ENCODE measurements at regions not wholly inside any gene's neighbourhood (a gene's known extent, or its start where the extent isn't known, plus 50 kb on each side); places are given as distances from the start of the nearest gene placed in this dataset.
"Not testable (repeated sequence)": the region's sequence is repeated elsewhere in the genome, so short reads cannot be mapped to it uniquely, and the experiment has no call there.

DNA sequence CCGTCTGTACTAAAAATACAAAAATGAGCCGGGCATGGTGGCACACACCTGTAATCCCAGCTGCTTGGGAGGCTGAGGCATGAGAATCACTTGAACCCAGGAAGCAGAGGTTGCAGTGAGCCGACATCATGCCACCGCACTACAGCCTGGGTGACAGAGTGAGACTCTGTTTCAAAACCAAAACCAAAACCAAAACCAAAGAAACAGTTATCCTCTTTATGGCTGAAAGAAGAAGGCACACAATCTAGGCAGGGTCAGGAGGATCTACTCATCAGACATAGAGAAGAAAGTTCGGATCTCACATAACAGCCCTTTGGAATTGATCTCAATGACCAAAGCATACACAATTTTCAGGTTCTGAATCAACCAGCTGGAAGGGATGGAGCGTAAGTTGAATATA lies 411.3 kb upstream of the SLC35B3 start:
- DNase-seq: not testable (repeated sequence)

DNA sequence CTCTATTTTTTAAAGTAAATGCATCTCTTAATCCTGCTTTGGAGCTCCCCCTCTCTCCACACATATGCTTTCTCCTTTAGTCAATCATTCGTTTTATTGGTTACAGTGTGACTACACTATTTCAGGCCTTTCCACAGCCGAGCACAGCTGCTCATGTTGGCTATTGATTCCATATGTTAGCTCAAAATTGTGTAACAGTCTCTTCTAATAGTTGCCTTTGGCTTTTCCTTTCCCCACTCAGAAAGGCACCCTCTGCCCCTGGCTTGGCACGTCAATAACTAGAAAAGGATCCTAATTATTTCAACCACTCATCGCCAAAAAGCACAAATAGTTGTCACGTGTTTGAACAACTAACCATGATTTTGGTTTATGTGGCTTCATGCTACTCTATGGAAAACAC lies 410.3 kb upstream of the SLC35B3 start:
- no peak for DNase-seq

DNA sequence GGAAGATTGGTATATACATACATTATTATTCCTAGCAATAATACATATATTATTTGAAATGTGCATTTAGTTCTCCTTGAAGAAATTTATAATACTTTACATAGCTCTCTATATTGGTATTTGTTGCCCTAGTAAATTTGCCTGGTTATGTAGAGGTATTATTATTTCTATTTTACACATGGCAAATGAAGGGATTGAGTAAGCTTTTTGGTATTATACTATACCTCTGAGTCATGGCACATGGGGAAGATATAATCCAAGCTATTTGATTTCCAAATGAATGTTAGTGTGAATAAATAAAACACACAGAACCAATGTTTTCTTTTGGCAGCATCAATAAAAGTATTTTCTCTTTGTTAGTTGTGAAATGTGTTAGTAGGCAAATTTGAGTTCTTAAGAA lies 409.6 kb upstream of the SLC35B3 start:
- no peak for DNase-seq

DNA sequence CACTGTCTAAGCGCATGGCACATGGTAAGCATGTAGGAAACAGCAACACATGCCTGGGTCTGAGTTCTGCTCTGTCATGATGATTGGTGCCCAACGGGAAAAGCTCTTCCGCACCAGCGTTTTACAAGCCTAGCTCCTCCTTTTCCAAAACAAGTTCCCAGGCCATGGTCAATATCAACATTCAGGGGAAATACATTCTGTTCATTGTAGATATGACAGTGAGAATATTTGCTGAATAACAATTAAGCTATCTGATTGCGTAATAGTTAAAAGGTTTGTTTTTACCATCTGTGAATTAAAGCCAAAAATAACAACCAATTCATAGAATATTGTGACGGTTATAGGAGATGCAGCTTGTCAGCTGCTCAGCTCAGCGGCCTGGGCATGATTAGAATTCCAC lies 404.3 kb upstream of the SLC35B3 start:
- DNase-seq: no peak

DNA sequence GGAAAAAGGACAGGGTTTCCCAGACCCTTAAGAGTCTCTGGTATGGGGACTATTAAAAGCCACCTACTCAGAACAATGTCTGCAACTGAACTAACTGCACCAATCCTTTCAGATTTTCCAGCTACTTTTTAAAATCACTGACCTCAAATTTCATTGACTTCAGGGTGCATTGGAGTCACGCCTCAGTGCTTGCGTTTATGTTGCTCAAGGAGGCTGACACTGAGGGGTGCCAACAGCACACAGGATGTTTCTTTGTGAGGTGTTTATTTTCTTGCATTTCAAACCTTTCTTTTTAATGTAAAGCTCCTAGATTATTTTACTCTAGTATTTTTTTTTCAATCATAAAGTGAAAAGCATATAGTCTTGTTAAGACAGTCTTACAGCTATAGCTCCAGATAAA lies 402.0 kb upstream of the SLC35B3 start:
- DNase-seq: no peak

DNA sequence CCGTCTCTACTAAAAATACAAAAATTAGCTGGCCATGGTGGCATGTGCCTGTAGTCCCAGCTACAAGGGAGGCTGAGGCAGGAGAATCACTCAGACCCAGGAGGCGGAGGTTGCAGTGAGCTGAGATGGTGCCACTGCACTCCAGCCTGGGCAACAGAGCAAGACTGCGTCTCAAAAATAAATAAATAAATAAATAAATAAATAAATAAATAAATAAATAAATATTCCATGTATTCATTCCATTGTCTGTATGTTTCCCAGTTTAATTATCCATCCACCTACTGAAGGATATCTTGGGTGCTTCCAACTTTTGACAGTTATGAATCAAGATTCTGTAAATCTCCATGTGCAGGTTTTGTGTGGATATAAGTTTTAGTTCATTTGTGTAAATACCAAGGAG lies 397.4 kb upstream of the SLC35B3 start:
- not testable (repeated sequence) for DNase-seq

DNA sequence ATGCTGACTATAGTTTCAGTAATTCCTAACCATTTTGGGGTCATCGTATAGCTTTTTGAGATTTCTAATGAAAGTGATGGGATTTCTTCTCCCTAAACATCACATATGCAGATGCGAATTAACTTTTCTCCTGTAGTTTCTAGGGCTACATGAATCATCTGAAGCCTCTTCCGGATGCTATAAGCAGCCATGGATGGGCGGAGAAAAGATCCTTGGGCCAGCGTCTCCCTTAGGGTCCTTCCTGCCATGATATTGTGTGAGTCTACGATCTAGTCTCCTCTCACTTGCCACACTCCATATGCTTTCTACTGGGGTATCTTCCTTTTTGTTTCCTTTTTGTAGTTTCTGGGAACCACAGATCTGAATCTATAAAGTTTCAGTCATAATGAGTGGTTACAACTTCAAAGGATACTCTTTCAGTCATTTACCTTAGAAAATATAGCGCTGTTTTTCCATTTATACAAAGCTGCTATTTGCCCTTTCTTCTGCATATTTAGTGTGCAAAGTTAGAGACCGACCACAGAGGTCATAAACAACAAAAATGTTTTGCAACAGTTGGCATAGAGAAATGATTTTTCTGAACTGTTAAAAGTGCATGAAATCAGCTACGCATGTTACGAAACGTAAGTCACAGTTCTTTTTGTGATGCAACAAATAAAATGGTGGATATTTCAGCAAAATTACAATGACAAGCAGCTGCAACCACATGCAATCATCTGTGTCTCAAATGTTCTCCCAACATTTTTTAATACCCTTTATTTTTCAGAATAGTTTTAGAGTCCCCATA lies 396.2 kb upstream of the SLC35B3 start:
- no peak for DNase-seq

DNA sequence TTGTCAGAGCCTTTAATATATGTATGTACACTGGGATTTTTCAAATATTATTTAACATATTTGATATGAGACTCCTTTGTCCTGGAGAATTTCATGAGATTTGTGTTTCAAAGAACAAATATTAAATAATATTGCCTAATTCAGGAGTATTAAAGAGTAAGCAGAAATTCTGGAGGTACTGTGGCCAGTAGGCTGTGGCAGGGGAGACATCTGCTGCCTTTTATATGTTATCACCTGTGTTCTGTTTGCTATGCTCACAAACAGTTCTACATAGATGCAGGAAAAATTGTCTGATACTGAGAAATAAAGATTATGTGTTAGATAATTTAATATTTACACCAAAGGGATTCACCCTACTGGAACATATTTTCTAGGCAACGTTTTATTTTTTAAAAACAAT lies 395.4 kb upstream of the SLC35B3 start:
- no peak for DNase-seq

DNA sequence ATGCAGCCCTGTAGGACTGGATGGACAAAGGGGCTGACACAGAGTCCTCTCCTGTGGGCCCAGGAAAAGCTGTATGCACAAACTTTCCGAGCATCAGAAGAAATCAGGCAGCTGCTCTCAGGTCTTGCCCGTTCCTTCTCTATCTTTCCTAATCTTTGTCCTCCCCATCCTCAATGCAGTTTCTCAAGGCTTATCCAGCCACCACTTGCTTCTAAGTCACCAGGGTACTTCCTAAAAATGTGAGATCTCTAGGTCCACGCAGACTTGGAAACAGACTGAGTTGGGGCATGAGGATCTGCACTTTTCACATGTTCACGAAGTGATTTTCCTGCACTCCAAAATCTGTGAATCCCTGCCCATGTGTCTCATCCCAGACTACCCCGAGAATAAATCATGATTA lies 394.5 kb upstream of the SLC35B3 start:
- DNase-seq: no peak

DNA sequence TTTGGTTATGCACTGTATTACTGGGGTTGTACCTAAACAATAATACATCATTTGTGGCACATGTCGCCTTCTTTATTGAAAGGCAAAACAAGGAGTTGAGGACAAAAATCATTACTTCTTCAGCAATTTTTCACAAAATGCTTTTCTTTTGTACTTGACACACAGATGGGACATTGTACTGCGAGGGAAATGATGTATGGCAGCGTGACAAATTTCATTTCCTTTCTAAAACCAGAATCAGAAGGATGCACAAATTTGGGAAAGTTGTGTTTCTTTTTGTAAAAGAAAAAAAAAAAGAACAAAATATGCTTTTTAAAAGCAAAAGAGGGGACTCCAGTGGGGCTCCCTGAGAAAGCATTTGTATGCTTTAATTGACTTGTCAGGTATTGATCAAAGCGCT lies 394.0 kb upstream of the SLC35B3 start:
- no peak for DNase-seq

DNA sequence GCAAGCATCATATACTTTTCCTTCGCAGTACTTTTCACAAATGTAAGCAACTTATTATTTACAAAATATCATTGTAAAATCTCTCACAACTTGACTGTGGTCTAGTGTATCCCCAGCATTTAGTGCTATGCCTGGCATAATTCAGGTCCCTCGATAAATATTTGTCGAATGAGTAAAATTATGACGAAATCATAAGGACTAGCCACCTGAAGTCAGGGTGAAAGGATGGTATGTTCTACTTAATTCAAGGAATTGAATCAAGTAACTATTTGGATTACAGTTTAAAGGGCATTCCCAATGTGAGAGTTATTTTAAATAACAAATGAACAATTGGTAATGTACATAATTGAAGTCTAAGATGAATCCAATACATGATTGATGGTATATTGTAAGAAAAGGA lies 393.0 kb upstream of the SLC35B3 start:
- no peak for DNase-seq

DNA sequence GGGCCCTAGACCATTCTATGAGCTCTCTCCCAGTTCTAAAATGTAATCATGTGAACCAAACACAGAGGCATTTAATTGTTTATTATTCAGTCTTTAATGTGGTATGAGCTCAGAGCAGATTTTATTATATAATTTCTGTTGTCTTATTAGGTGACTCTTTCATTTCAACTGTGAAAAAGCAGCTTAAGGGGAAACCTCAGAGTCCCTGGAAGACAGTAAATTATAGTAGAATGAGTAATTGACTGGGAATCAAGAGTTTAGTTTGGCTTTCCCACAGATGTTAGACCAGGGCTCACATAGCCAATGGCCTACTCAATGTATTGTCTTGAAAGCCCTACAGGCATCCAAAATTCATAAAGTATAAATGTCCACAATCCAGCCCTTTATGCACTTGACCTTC lies 390.4 kb upstream of the SLC35B3 start:
- DNase-seq: no peak

DNA sequence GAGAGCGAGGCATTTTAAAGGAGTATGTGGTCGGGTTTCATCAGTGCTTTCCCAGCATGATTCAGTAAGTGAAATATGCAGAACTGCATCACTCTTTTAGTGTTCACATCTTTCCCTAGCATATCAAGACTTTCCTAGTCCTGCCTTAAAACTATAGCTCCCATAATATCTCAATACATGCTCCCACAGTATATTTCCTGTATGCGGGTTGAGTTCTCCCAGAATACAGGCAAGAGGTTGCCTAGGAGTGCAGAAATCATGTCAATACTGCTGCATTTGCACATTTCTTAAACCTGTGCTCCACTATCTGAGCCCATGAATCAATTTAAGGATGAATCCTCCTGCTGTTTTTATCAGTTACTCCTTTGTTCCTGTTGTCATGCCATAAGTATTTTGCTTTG lies 386.6 kb upstream of the SLC35B3 start:
- no peak for DNase-seq

DNA sequence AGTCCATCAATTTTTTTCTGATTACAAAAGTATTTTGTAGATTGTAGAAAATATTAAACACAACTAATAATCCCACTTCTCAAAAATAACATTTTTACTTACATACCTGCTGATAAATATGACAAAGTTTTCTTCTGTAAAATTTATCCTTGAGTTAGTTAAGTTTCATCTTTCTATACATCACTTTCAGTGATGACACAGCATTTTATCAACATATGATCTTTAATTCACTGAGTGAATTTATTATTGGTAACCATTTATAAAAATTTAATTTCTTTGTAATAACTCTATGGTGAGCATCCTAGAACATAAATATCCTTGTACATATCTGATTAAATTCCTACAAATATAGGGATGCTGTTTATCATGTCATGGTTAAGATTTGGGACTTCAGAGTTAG lies 385.0 kb upstream of the SLC35B3 start:
- DNase-seq: no peak

DNA sequence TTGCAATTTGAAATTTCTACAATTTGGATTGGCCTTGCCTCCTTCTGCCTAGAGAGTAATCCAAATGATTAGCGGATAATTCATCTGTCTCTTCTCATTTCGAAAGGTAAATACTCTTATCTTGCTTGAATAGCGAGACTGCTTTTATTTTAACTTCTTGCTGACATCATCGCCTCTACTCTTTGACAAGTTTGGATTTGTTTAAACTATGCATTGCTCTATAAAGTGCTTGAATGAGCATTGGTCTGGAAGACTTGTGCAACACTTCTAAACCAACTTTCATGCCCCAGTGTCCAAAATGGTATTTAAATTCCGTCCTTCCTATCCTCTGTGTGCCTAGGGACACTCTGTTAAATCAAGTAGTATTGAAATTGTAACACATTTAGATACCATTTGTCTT lies 384.1 kb upstream of the SLC35B3 start:
- DNase-seq: no peak

DNA sequence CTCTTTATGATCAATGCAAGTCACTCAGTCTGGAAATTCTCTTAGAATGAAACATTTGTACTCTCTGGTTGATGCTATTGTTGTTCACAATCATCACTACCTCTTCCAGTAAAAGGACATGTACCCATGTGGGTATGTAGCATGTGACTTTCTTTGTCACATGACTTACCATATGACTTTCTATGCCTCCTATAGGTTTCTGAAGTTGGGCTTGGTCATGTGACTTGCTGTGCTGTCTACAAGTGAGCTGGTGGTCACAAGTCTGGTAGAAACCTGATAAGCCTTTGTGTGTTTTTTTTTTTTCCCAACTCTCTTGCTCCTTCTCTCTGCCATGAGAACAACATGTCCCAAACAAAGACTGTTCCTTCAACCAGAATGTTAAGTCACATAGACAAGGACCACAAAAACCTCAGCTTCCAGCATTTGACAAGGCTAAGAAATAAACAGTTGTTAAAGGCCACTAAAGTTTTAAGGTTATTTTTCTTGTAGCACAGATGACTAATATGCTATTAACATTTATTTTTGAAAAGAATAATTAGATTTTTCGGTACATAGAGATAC lies 379.2 kb upstream of the SLC35B3 start:
- DNase-seq: no peak

DNA sequence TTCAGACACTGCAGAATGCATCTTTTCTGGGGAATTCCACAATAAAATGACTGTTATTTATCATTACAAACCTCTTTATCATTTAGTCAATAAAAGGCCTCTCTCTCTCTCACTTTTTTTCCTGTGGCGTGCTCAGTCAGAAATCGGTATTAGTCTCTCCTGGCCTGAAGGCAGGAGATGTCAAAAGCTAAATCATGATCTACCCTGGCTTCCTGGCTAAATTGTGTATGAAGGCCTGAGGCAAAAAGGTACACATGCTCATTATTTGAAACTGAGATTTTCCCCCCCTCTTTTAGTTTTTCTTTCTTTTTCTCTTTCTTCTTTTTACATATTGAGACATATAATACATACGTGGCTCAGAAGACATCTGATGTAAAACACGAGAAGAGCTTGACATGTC lies 375.0 kb upstream of the SLC35B3 start:
- DNase-seq: no peak

DNA sequence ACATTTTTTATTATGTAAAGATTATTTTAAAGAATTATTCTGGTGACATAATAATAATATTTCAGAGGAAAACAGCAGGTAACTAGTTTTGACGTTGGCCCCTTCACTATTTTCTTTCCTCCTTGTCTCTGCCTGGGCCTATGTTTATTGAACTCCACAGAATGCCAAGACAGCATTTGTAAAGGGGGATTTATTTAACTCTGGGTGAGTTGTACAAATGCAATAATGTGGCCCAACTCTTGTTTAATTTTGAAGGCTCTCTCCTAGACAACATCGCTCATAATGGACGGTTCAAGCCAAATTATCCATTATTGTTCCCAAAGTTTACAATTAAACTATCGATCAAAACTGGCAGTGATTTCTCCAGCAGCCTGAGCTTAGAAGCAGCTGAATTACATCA lies 374.3 kb upstream of the SLC35B3 start:
- no peak for DNase-seq

DNA sequence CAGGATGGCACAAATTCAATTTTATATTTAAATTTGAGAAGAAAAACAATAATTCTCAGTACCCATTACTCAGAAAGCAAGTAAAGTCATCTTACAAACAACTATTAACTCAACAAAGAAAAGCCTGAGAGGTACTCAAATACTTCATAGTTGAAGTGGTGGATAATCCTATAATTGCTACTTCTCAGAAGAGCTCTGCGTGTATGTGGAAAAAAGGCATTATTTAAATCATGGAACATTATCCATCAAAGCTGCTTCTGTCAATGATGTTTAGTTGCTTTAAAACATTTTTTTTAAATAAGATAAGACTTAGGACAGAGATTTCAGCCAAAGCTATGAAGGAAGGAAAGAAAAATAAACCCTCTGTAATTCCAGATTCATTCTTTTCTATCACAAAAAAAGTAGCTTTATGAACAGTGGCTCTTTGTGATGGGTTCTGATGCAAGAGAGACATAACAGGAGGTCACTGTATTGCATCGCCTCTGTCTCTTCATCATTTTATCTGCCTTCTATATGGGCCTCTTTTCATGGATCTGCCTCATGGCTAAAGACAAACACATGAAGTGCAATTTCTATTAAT lies 367.9 kb upstream of the SLC35B3 start:
- no peak for DNase-seq

DNA sequence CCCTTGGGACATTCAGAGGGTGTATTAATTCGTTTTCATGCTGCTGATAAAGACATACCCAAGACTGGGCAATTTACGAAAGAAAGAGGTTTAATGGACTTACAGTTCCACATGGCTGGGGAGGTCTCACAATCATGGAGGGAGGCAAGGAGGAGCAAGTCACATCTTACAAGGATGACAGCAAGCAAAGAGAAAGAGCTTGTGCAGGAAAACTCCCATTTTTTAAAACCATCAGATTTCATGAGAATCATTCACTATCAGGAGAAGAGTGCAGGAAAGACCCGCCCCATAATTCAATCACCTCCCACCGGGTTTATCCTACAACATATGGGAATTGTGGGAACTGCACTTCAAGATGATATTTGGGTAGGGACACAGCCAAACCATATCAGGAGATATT lies 367.1 kb upstream of the SLC35B3 start:
- DNase-seq: not testable (repeated sequence)

DNA sequence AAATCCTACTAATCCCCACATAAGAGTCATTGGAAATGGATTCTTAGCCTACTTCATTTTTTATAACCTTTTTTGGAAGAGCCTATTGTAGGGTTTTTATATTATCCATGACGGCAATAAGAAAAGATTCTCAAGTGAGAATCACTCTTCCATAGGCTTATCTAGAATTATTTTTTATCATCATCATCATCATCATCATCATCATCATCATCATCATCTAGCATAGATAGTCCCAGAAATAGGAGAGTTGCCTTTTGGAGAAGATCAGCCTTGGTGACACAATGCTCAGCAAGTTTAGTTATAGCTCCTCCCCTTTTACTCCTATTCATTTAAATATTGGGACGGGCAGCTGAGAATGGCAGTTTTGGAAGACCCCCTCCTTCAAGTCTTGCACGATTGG lies 359.1 kb upstream of the SLC35B3 start:
- DNase-seq: no peak

DNA sequence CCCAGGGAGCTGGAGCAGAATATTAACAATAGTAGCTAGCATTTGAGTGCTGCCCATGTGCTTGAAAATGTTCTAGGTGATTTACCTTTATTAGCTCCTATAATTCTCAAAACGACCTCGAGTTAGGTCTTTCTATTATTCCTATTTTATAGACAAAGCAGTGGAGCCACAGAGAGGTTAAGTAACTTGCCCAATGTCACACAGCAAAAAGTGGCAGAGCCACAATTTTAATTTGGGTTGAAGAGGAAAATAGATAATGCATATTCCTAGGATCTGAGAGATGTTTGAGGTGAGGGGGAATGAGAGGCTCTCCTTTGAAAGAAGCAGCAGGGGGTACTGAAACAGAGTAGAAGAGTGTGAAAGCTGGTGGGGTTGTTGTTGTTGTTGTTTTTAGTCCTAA lies 354.5 kb upstream of the SLC35B3 start:
- DNase-seq: no peak

DNA sequence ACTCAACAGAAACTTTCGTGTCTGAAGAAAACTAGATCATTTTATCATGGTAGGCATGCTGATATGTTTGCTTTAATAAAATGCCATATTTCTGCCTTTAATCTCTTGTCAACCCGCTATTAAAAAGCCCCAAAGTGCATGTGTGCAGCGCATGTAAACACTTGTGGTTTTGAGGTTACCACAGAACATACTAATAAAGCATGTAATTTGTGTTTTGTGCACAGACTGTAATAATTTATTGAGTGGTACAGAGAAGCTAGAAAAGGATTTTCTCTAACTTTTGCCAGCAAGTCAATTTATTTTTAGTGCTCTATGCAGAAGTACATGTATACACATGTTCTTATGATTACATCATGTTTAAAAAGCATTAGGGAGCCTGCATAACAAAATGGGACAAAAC lies 349.9 kb upstream of the SLC35B3 start:
- DNase-seq: no peak

DNA sequence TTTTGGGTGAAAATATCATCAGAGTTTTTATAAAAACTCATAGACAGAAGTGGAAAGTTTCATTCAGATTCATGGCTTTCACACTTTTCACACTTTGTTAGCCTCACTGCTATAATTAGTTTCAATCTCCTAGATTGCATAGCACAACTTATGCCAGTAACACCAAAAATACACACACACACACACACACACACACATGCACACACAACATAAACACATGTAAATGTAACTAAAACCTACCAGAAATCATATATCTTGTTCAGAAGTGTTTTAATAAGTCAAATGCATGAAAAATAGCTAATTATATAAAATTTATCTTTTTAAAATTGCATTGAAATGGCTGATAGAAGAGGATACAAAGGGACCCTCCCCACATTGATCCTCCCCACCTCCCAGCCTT lies 347.8 kb upstream of the SLC35B3 start:
- no peak for DNase-seq

DNA sequence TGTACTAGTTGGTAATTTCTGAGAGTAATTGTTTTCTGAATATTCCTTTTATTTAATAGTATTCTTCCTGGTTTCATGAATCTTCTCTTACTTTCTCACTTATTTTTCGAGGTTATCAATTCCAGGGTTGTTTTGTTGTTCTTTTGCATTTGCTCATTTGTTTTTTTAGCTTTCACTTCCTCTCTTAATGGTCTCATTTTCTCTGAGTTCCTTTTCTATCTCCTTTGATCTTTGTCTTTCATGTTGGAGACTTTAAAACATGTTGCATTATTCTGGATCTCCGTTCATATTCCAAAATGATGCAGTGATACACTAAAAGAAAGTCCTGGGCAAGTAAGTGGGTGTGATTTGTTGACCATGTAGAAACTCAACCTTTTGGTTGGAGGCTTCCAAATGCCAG lies 345.3 kb upstream of the SLC35B3 start:
- DNase-seq: no peak
